ENCODE measurements at regions not wholly inside any gene's neighbourhood (a gene's known extent, or its start where the extent isn't known, plus 50 kb on each side); places are given as distances from the start of the nearest gene placed in this dataset.

DNA sequence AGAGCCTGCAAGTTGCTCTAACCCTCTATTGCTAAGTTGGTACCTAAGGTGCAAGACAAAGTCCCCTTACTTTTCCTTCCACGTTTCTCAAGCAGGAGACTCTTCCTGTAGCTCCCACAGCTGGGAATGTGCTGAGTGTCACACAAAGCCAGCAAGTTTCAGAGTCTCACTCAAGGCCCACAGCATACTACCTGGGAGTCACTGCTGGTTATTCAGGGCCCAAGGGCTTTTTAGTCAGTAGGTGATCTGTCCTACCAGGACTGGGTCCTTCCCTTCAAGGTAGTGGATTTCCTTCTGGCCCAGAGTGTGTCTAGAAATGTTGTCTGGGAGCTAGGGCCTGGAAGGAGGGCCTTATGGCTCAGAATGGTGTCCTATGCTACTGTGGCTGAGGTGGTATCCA is 261.9 kb upstream of the CITED2 start:
- H3K4me3 ChIP-seq (ENCODE audit: insufficient read length, low read depth) = no peak overlapping the region
- H3K9ac ChIP-seq (ENCODE audit: insufficient read length, low read depth) = no peak overlapping the region
- H3K9me3 ChIP-seq (ENCODE audit: insufficient read depth, low read length) = no peaks in the 10 kb centered on the region
- no peak for DNase-seq (ENCODE audit: low read depth, low spot score)
- TF ChIP-seq ZNF274 (IDR thresholded peaks at IDR 0.05; ENCODE audit: low read depth, low read length) = no peak
- TF ChIP-seq SUZ12 (IDR thresholded peaks at IDR 0.05; ENCODE audit: extremely low read depth, insufficient read depth, insufficient read length) = no peak
- TF ChIP-seq YY1 (IDR thresholded peaks at IDR 0.05; ENCODE audit: insufficient read depth, insufficient read length) = no peak
- no peaks in the 10 kb centered on the region for H3K4me1 ChIP-seq (ENCODE audit: insufficient read depth, insufficient read length)
- no peaks in the 10 kb centered on the region for H3K36me3 ChIP-seq (ENCODE audit: insufficient read depth, insufficient read length, low read length)
- H3K27me3 ChIP-seq (ENCODE audit: insufficient read depth, insufficient read length) = no peaks in the 10 kb centered on the region

DNA sequence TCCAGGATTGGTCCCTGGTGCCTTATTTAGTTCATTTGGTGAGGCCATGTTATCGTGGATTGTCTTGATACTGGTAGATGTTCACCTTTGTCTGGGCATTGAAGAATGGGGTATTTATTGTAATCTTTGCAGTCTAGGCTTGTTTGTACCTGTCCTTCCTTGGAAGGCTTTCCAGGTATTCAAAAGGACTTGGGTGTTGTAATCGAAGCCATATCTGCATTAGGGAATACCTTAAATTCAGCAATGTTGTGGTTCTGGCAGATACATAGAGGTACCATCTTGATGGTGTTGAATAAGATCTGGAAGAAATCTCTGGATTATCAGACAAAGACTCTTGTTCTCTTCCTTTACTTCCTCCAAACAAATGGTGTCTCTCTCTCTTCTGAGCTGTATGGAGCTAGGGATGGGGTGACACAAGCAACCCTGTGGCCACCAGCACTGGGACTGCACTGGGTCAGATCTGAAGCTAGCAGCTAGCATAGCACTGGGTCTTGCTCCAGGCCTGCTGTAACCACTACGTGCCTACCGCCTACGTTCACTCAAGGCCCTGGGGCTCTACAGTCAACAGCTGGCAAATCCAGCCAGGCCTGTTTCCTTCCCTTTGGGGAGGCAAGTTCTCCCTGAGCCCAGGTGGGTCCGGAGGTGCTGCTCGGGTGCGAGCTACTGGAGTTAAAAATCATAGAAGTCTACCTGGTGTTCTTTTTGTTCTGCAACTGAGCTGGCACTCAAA is 261.1 kb upstream of the CITED2 start:
- H3K4me1 ChIP-seq (ENCODE audit: insufficient read depth, insufficient read length) = no peaks in the 10 kb centered on the region
- no peak overlapping the region for H3K9ac ChIP-seq (ENCODE audit: insufficient read length, low read depth)
- H3K9me3 ChIP-seq (ENCODE audit: insufficient read depth, low read length) = no peaks in the 10 kb centered on the region
- H3K4me3 ChIP-seq (ENCODE audit: insufficient read length, low read depth) = no peak overlapping the region
- H3K36me3 ChIP-seq (ENCODE audit: insufficient read depth, insufficient read length, low read length) = no peaks in the 10 kb centered on the region
- TF ChIP-seq ZNF274 (IDR thresholded peaks at IDR 0.05; ENCODE audit: low read depth, low read length) = no peak
- no peaks in the 10 kb centered on the region for H3K27me3 ChIP-seq (ENCODE audit: insufficient read depth, insufficient read length)
- no peak for DNase-seq (ENCODE audit: low read depth, low spot score)

DNA sequence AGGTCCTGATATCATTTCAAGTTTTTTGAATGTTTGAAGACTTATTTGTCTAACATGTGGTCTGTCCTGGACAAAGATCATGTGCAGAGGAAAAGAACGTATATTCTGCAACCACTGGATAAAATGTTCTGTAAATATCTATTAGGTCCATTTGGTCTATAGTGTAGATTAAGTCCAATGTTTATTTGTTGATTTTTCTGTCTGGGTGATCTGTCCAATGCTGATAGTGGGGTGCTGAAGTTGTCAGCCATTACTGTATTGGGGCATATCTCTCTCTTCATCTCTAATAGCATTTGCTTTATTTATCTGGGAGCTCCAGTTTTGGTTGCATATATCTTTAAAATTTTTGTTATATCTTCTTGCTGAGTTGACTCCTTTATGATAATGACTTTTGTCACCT is 258.4 kb upstream of the CITED2 start:
- TF ChIP-seq YY1 (IDR thresholded peaks at IDR 0.05; ENCODE audit: insufficient read depth, insufficient read length) = no peak
- Histone ChIP-seq H3K4me3 (ENCODE audit: insufficient read length, low read depth) (no peak overlapping the region), H3K9ac (ENCODE audit: insufficient read length, low read depth) (no peak overlapping the region), H3K36me3 (ENCODE audit: insufficient read depth, insufficient read length, low read length) (no peaks in the 10 kb centered on the region), H3K27me3 (ENCODE audit: insufficient read depth, insufficient read length) (no peaks in the 10 kb centered on the region), H3K9me3 (ENCODE audit: insufficient read depth, low read length) (no peaks in the 10 kb centered on the region), H3K4me1 (ENCODE audit: insufficient read depth, insufficient read length) (peaks cover 2% of the 10 kb centered on the region)
- no peak for DNase-seq (ENCODE audit: low read depth, low spot score)

DNA sequence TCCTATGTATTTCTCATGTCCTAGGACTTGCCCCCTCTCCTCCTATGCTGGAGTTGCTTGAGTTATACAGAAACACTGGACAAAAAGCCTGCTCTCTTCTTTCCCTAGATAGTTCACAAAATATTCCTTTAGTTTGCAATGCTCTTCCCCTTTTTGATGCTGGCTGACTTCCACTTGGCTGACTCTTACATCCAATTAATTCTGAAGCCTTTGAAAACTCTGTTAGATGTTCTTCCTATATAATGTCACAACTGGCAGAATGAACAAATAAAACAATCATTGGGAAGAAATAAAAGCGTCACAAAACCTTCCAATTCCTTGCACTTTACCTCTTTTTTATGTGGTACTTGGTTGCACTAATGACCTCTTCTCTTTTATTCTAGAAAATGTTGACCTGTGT is 253.8 kb upstream of the CITED2 start:
- H3K4me1 ChIP-seq (ENCODE audit: insufficient read depth, insufficient read length) = peaks cover 5% of the 10 kb centered on the region
- no peak overlapping the region for H3K4me3 ChIP-seq (ENCODE audit: insufficient read length, low read depth)
- no peak for DNase-seq (ENCODE audit: low read depth, low spot score)
- no peaks in the 10 kb centered on the region for H3K27me3 ChIP-seq (ENCODE audit: insufficient read depth, insufficient read length)
- no peaks in the 10 kb centered on the region for H3K36me3 ChIP-seq (ENCODE audit: insufficient read depth, insufficient read length, low read length)
- H3K9me3 ChIP-seq (ENCODE audit: insufficient read depth, low read length) = no peaks in the 10 kb centered on the region
- H3K9ac ChIP-seq (ENCODE audit: insufficient read length, low read depth) = no peak overlapping the region
- TF ChIP-seq ZNF274 (IDR thresholded peaks at IDR 0.05; ENCODE audit: low read depth, low read length) (no peak), YY1 (IDR thresholded peaks at IDR 0.05; ENCODE audit: insufficient read depth, insufficient read length) (no peak), SUZ12 (IDR thresholded peaks at IDR 0.05; ENCODE audit: extremely low read depth, insufficient read depth, insufficient read length) (no peak)

DNA sequence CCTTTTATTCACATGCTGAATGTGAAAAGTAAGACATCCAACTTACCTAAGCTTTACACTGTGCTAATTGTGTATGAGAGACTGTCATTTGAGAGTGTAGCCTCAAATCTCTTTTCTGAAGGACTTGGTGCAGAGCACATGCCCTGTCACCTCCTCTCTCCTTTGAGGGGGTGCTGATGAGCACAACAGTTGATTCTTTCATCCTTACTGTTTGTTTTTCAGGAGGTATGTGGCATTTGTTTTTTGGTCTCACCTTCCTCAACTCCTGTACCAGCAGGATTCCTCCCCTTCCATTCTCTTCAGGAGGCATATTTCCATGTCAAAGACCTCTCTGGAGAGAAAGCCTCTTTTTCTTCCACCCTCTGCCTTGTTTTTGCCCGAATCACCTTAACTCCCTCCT is 252.6 kb upstream of the CITED2 start:
- Histone ChIP-seq H3K9ac (ENCODE audit: insufficient read length, low read depth) (no peak overlapping the region), H3K9me3 (ENCODE audit: insufficient read depth, low read length) (no peaks in the 10 kb centered on the region), H3K27me3 (ENCODE audit: insufficient read depth, insufficient read length) (no peaks in the 10 kb centered on the region), H3K36me3 (ENCODE audit: insufficient read depth, insufficient read length, low read length) (no peaks in the 10 kb centered on the region), H3K4me1 (ENCODE audit: insufficient read depth, insufficient read length) (peaks cover 5% of the 10 kb centered on the region), H3K4me3 (ENCODE audit: insufficient read length, low read depth) (no peak overlapping the region)
- DNase-seq (ENCODE audit: low read depth, low spot score) = peak; percentile 69
- TF ChIP-seq SUZ12 (IDR thresholded peaks at IDR 0.05; ENCODE audit: extremely low read depth, insufficient read depth, insufficient read length) (no peak), ZNF274 (IDR thresholded peaks at IDR 0.05; ENCODE audit: low read depth, low read length) (no peak), YY1 (IDR thresholded peaks at IDR 0.05; ENCODE audit: insufficient read depth, insufficient read length) (no peak)

DNA sequence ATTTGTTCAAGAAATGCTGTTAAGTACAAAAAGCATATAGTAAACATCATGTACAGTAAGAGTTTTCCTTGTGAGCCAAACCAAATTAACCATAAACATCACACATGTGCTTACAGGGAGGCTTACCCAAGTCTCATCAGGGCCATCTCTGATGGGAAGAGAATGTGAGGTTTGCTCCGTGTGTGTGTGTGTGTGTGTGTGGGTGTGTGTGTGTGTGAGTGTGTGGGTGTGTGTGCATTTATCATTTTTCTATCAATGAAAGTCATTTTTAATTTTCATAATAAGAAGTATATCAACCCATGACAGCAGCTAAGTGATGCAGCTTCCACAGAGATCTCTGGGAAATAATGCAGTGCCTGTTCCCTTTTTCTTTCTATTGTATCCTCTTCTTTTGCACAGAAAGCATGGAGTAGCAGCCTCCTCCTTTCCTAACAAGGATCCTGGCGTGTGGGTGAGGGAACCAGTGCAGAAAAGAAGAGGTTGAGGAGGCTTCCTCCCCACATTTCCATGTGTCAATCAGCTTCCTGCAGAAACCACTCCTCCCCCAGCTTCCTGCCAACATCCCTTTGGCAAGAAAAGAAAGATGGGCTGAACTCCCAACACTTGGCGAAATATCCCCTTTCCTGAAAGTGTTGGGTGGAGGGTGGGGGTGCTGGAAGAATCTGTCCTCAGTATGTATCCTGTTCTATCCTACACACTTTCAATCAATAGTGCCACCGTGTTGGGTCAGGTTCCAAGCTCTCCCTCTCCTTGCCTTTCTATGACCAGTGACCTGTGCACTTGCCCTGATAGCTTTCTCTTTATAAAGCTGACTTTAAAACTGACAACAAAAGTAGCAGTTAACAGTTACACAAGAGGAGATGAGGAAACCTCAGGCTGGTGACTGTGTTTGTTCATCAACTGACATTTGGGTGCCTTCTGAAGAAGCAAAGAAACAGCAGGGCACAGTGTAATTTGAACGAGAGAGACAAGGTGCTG is 251.8 kb upstream of the CITED2 start:
- Histone ChIP-seq H3K4me1 (ENCODE audit: insufficient read depth, insufficient read length) (peaks cover 5% of the 10 kb centered on the region), H3K4me3 (ENCODE audit: insufficient read length, low read depth) (no peak overlapping the region), H3K9me3 (ENCODE audit: insufficient read depth, low read length) (no peaks in the 10 kb centered on the region), H3K9ac (ENCODE audit: insufficient read length, low read depth) (no peak overlapping the region), H3K36me3 (ENCODE audit: insufficient read depth, insufficient read length, low read length) (no peaks in the 10 kb centered on the region), H3K27me3 (ENCODE audit: insufficient read depth, insufficient read length) (no peaks in the 10 kb centered on the region)
- TF ChIP-seq YY1 (IDR thresholded peaks at IDR 0.05; ENCODE audit: insufficient read depth, insufficient read length) = no peak
- no peak for TF ChIP-seq ZNF274 (IDR thresholded peaks at IDR 0.05; ENCODE audit: low read depth, low read length)
- no peak for TF ChIP-seq SUZ12 (IDR thresholded peaks at IDR 0.05; ENCODE audit: extremely low read depth, insufficient read depth, insufficient read length)
- DNase-seq (ENCODE audit: low read depth, low spot score) = no peak

DNA sequence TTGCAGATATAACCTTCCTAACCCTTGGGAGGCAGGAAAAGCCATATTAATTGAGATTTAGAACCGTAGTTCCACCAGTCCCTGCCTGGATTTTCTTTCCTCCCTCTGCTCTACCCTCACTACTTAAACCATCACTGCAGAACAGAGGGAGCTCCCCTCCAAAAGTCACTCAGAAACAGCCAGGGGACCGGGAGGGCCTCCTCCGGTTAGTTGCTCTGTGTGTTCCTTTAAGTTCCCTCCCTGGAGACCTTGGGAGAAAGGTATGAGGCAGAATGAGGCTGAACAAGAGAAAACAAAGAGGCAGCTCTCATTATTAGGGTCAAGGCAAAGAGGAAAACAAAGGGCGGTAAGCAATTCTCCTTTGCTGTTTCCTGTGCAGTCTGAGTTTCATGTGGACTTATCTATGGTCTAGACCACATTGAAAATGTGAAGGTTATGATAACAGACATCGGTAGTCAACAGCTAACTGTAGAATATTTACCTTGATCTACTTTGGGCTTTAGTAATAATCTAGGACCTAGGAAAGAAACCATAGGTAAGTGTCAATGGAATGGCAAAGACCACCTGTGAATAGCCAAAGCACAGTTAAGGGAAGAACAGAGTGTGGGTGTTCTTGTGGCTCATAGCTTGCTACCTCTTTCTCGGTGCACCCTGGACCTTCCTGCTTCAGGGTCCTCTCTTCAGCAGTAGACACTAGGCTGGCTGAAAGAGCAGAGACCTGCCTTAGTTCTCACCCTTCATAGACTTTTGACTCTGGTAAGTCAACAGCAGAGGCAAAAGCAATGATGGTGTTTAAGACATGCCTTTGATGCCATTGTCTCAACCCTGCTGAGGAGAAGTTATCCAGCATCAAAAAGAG is 250.9 kb upstream of the CITED2 start:
- no peak for DNase-seq (ENCODE audit: low read depth, low spot score)
- no peaks in the 10 kb centered on the region for H3K9me3 ChIP-seq (ENCODE audit: insufficient read depth, low read length)
- no peak overlapping the region for H3K9ac ChIP-seq (ENCODE audit: insufficient read length, low read depth)
- H3K4me3 ChIP-seq (ENCODE audit: insufficient read length, low read depth) = no peak overlapping the region
- TF ChIP-seq YY1 (IDR thresholded peaks at IDR 0.05; ENCODE audit: insufficient read depth, insufficient read length) (no peak), SUZ12 (IDR thresholded peaks at IDR 0.05; ENCODE audit: extremely low read depth, insufficient read depth, insufficient read length) (no peak), ZNF274 (IDR thresholded peaks at IDR 0.05; ENCODE audit: low read depth, low read length) (no peak)
- peaks cover 5% of the 10 kb centered on the region for H3K4me1 ChIP-seq (ENCODE audit: insufficient read depth, insufficient read length)
- no peaks in the 10 kb centered on the region for H3K27me3 ChIP-seq (ENCODE audit: insufficient read depth, insufficient read length)
- H3K36me3 ChIP-seq (ENCODE audit: insufficient read depth, insufficient read length, low read length) = no peaks in the 10 kb centered on the region
